IMR-90 (cell line): ENCODE measurements at regions not wholly inside any gene's neighbourhood (a gene's known extent, or its start where the extent isn't known, plus 50 kb on each side); places are given as distances from the start of the nearest gene placed in this dataset.
"Not testable (repeated sequence)": the region's sequence is repeated elsewhere in the genome, so short reads cannot be mapped to it uniquely, and the experiment has no call there.

Experiments used
- CEBPB ChIP-seq: IDR thresholded peaks from 2 replicates; pipeline ENCODE4 v1.6.1; 2012; ENCODE audit warnings: low read depth, low read length, improper control_type of control experiment
- CHD1 ChIP-seq: IDR thresholded peaks from 2 replicates; pipeline ENCODE4 v1.6.1; 2012; ENCODE audit warnings: low read depth, low read length, improper control_type of control experiment
- CTCF ChIP-seq: conservative IDR thresholded peaks from 2 replicates; pipeline ENCODE4 v1.5.1; 2012; ENCODE audit warnings: mild to moderate bottlenecking, low read depth, low read length, improper control_type of control experiment
- FOS ChIP-seq: fragments of 150-350 bp; IDR thresholded peaks from 2 replicates; pipeline ENCODE4 v1.6.1; 2016; ENCODE audit warnings: low read depth, low read length
- MAFK ChIP-seq: IDR thresholded peaks from 2 replicates; pipeline ENCODE4 v1.6.1; 2012; ENCODE audit warnings: low read depth, low read length, improper control_type of control experiment
- MAZ ChIP-seq: IDR thresholded peaks from 2 replicates; pipeline ENCODE4 v1.6.1; 2012; ENCODE audit warnings: low read depth, mild to moderate bottlenecking, low read length, improper control_type of control experiment, moderate library complexity, borderline replicate concordance
- POLR2A ChIP-seq: IDR thresholded peaks from 2 replicates; pipeline ENCODE4 v1.6.1; 2012; ENCODE audit warnings: mild to moderate bottlenecking, low read depth, low read length
- RAD21 ChIP-seq: IDR thresholded peaks from 2 replicates; pipeline ENCODE4 v1.6.1; 2012; ENCODE audit warnings: low read length, improper control_type of control experiment
- RCOR1 ChIP-seq: IDR thresholded peaks from 2 replicates; pipeline ENCODE4 v1.6.1; 2012; ENCODE audit warnings: mild to moderate bottlenecking, low read length, improper control_type of control experiment; ENCODE audit not compliant: insufficient replicate concordance
- RFX5 ChIP-seq: IDR thresholded peaks from 2 replicates; pipeline ENCODE4 v1.8.0; 2012; ENCODE audit warnings: low read depth, mild to moderate bottlenecking, low read length, moderate library complexity
- SMC3 ChIP-seq: fragments of 150-350 bp; IDR thresholded peaks from 2 replicates; pipeline ENCODE4 v1.6.1; 2016; ENCODE audit warnings: low read depth, mild to moderate bottlenecking, antibody characterized with exemption, low read length, moderate library complexity
- TF ChIP-seq, protein P1 (sequence below): fragments of 150-350 bp; IDR thresholded peaks from 2 replicates; pipeline ENCODE4 v1.6.1; 2016; ENCODE audit warnings: low read depth, mild to moderate bottlenecking, low read length, moderate library complexity, borderline replicate concordance

GRCh38 chr22:19603346-19603745 lies 79.1 kb upstream of the CLDN5 start:
- not testable (repeated sequence) for TF ChIP-seq MAZ, CTCF, POLR2A, RFX5, CEBPB, RCOR1, FOS, CHD1, MAFK, SMC3, RAD21
- TF ChIP-seq, protein P1, sequence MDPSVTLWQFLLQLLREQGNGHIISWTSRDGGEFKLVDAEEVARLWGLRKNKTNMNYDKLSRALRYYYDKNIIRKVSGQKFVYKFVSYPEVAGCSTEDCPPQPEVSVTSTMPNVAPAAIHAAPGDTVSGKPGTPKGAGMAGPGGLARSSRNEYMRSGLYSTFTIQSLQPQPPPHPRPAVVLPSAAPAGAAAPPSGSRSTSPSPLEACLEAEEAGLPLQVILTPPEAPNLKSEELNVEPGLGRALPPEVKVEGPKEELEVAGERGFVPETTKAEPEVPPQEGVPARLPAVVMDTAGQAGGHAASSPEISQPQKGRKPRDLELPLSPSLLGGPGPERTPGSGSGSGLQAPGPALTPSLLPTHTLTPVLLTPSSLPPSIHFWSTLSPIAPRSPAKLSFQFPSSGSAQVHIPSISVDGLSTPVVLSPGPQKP, result not testable (repeated sequence)
